OCI-LY3 (cell line): ENCODE measurements at regions not wholly inside any gene's neighbourhood (a gene's known extent, or its start where the extent isn't known, plus 50 kb on each side); places are given as distances from the start of the nearest gene placed in this dataset.

ENCODE experiments used
- CTCF ChIP-seq: fragments of 200-600, 300-600 bp; sonication (generic); IDR thresholded peaks from 2 replicates; pipeline ENCODE4 v1.5.1; 2014; ENCODE audit warnings: antibody characterized with exemption, low read length, low read depth
- EZH2phosphoT487 ChIP-seq: fragments of 200-600 bp; shearing (Covaris generic); IDR thresholded peaks from 2 replicates; pipeline ENCODE4 v1.6.1; 2018; ENCODE audit warnings: antibody characterized with exemption, mixed run types, low read depth

DNA sequence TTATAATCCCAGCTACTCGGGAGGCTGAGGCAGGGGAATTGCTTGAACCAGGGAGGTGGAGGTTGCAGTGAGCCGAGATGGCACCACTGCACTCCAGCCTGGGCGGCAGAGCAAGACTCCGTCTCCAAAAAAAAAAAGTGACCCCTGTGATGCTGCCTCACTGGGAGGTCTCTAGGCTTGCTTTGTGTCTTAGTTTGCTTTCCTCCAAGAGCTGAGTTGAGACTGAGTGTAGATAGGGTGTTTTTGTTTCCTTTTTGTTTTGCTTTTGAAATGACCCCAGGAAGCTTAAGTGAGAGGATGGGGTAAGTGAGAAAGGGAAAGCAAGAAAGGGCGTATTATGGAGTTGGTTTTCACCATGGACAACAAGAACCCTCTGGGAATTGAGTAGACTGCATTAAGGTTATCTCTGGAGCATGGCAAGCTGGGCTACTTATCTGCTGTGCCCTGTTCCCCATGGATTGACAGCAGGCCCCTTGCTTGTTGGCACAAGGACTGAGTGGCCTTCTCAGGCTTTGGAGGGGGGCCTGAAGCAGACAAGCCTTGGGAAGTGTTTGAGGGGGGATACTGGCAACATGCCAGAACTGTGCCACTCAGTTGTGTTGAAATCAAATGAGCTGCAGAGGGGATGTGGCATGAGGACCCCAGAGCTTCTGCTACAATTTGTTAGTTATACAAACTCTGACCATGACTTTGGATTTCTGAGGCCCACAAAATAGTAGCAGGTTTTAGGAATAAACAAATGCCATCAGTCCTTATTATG is 300.6 kb upstream of the C11orf87 start:
- TF ChIP-seq CTCF, result no peak
- TF ChIP-seq EZH2phosphoT487, result no peak
